ENCODE measurements at regions not wholly inside any gene's neighbourhood (a gene's known extent, or its start where the extent isn't known, plus 50 kb on each side); places are given as distances from the start of the nearest gene placed in this dataset.

DNA sequence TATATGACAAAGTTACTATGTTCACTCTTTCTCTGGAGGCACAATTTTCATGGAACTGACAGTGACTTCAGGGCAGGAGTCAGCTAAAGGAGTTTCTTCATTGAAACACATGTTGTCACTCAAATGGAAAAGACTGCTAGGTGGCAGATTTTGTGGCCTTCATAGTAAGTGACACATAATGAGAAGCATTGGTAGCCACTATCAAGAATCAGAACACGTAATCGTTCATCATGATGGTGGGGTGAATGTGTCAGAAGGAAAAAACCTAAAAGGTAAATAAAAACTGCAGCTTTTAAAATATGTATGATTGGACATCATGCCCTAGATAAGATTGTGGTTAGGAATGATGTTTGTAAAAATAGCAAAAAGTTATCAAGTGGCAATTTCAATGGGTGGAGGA, 1491.0 kb downstream of the SI start:
- Histone ChIP-seq H3K27me3 (ENCODE audit: control insufficient read depth in 2 of 2, insufficient read depth in 2 of 2, low read length in 2 of 2) (no peaks in the 10 kb centered on the region), H3K79me2 (ENCODE audit: control insufficient read depth, insufficient read depth, low read length) (no peaks in the 10 kb centered on the region), H3K36me3 (ENCODE audit: control insufficient read depth, insufficient read depth, low read length) (no peaks in the 10 kb centered on the region), H4K20me1 (replicated peaks; ENCODE audit: control insufficient read depth, insufficient read depth, low read length) (no peaks in the 10 kb centered on the region), H3K9me1 (ENCODE audit: control insufficient read depth, insufficient read depth, low read length) (no peaks in the 10 kb centered on the region), H3K9me3 (replicated peaks; ENCODE audit: control insufficient read depth, insufficient read depth, low read depth, low read length) (0 out of 2 replicates have a peak, but pooled peaks cover 3% of the 10 kb centered on the region), H2AFZ (ENCODE audit: low read depth, low read length) (no peak overlapping the region), H3K4me1 (replicated peaks in 1 of 2; ENCODE audit: control insufficient read depth in 2 of 2, insufficient read depth in 2 of 2, low read length in 2 of 2) (no peaks in the 10 kb centered on the region), H3K4me2 (ENCODE audit: insufficient read depth, low read length) (no peak overlapping the region), H3K27ac (ENCODE audit: extremely low read depth, low read depth, low read length) (no peak overlapping the region), H3K9ac (ENCODE audit: insufficient read depth in 1 of 2, low read depth in 2 of 2, low read length in 2 of 2) (no peak overlapping the region), H3K4me3 (no peak overlapping the region)
- TF ChIP-seq STAT5A (IDR thresholded peaks at IDR 0.05; ENCODE audit: borderline replicate concordance, low read length) = no peak
- no peak for TF ChIP-seq FOXA1 (IDR thresholded peaks at IDR 0.05; ENCODE audit: borderline replicate concordance)
- no peak for TF ChIP-seq CREBBP (IDR thresholded peaks at IDR 0.05; ENCODE audit: low read depth, low read length)
- POLR2A ChIA-PET = interaction anchor here (0.6 kb wide), 1 partner anchor 37 kb away, joined by 3 read pairs; no protein-coding TSS in a partner anchor
- ATAC-seq = no peak
- no peak for FAIRE-seq
- CTCF ChIA-PET (ENCODE audit: low intra/inter-chr PET ratio) = no interaction called here
- 4% methylated on average over 2 of the region's 2 CpGs for WGBS (ENCODE audit: insufficient coverage, low coverage, missing lambda C conversion rate)
- BruUV-seq (replicated peaks) = no TSS peak
- intact Hi-C loops (cut with micrococcal nuclease) = no loop called here
- in situ Hi-C loops (cut with MboI) = no loop called here
- peak in 1 of 4 experiments; percentile 2 for DNase-seq (ENCODE audit: extremely low read depth in 1 of 4, low spot score in 3 of 4)

DNA sequence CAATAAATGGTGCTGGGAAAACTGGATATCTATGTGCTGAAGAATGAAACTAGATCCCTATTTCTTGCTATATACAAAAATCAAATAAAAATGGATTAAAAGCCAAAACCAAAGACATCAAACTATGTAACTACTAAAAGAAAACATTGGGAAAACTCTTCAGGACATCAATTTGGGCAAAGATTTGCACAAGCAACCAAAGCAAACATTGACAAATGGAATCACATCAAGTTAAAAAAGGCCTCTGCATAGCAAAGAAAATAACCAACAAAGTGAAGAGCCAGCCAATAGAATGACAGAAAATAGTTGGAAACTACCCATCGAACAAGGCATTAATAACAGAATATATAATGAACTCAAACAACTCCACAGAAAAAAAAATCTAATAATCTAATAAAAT, 1495.3 kb downstream of the SI start:
- Histone ChIP-seq H2AFZ (ENCODE audit: low read depth, low read length) (no peak overlapping the region), H3K79me2 (ENCODE audit: control insufficient read depth, insufficient read depth, low read length) (no peaks in the 10 kb centered on the region), H3K36me3 (ENCODE audit: control insufficient read depth, insufficient read depth, low read length) (no peaks in the 10 kb centered on the region), H3K27me3 (ENCODE audit: control insufficient read depth in 2 of 2, insufficient read depth in 2 of 2, low read length in 2 of 2) (no peaks in the 10 kb centered on the region), H3K4me1 (replicated peaks in 1 of 2; ENCODE audit: control insufficient read depth in 2 of 2, insufficient read depth in 2 of 2, low read length in 2 of 2) (no peaks in the 10 kb centered on the region), H3K27ac (ENCODE audit: extremely low read depth, low read depth, low read length) (no peak overlapping the region), H3K4me3 (no peak overlapping the region), H3K9me1 (ENCODE audit: control insufficient read depth, insufficient read depth, low read length) (no peaks in the 10 kb centered on the region), H4K20me1 (replicated peaks; ENCODE audit: control insufficient read depth, insufficient read depth, low read length) (no peaks in the 10 kb centered on the region), H3K9ac (ENCODE audit: insufficient read depth in 1 of 2, low read depth in 2 of 2, low read length in 2 of 2) (no peak overlapping the region), H3K9me3 (replicated peaks; ENCODE audit: control insufficient read depth, insufficient read depth, low read depth, low read length) (no peaks in the 10 kb centered on the region), H3K4me2 (ENCODE audit: insufficient read depth, low read length) (no peak overlapping the region)
- BruUV-seq (replicated peaks) = no TSS peak
- ATAC-seq (no peak), DNase-seq (ENCODE audit: extremely low read depth in 1 of 4, low spot score in 3 of 4) (no peak), FAIRE-seq (no peak)
- ChIA-PET POLR2A (no interaction called here), CTCF (ENCODE audit: low intra/inter-chr PET ratio) (no interaction called here)
- WGBS (ENCODE audit: insufficient coverage, low coverage, missing lambda C conversion rate) = 25% methylated on average over 1 of the region's 1 CpG
- in situ Hi-C loops (cut with MboI) = no loop called here
- intact Hi-C loops (cut with micrococcal nuclease) = no loop called here
- TF ChIP-seq EP300 (IDR thresholded peaks at IDR 0.05; ENCODE audit: low read length) (no peak), NR4A1 (CRISPR knock-in tag; IDR thresholded peaks at IDR 0.05) (no peak), NR4A1 (tag; IDR thresholded peaks at IDR 0.05) (no peak), JUND (IDR thresholded peaks at IDR 0.05; ENCODE audit: borderline replicate concordance, low read depth, low read length) (no peak), JUND (tag; IDR thresholded peaks at IDR 0.05; ENCODE audit: borderline replicate concordance, low read depth, low read length) (no peak), ARID1B (IDR thresholded peaks at IDR 0.05) (no peak), RB1 (IDR thresholded peaks at IDR 0.05; ENCODE audit: low read depth) (no peak), E2F3 (CRISPR knock-in tag; IDR thresholded peaks at IDR 0.05) (no peak), ATF7 (IDR thresholded peaks at IDR 0.05) (no peak), ZNF668 (CRISPR knock-in tag; IDR thresholded peaks at IDR 0.05) (no peak)
- TF ChIP-seq, protein P1, sequence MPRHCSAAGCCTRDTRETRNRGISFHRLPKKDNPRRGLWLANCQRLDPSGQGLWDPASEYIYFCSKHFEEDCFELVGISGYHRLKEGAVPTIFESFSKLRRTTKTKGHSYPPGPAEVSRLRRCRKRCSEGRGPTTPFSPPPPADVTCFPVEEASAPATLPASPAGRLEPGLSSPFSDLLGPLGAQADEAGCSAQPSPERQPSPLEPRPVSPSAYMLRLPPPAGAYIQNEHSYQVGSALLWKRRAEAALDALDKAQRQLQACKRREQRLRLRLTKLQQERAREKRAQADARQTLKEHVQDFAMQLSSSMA (CRISPR knock-in tag; IDR thresholded peaks at IDR 0.05) = no peak
- TF ChIP-seq, protein P2, sequence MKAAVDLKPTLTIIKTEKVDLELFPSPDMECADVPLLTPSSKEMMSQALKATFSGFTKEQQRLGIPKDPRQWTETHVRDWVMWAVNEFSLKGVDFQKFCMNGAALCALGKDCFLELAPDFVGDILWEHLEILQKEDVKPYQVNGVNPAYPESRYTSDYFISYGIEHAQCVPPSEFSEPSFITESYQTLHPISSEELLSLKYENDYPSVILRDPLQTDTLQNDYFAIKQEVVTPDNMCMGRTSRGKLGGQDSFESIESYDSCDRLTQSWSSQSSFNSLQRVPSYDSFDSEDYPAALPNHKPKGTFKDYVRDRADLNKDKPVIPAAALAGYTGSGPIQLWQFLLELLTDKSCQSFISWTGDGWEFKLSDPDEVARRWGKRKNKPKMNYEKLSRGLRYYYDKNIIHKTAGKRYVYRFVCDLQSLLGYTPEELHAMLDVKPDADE (conservative IDR thresholded peaks at IDR 0.05; ENCODE audit: control insufficient read depth, low read depth, low read length) = no peak
